ENCODE measurements at regions not wholly inside any gene's neighbourhood (a gene's known extent, or its start where the extent isn't known, plus 50 kb on each side); places are given as distances from the start of the nearest gene placed in this dataset.

DNA sequence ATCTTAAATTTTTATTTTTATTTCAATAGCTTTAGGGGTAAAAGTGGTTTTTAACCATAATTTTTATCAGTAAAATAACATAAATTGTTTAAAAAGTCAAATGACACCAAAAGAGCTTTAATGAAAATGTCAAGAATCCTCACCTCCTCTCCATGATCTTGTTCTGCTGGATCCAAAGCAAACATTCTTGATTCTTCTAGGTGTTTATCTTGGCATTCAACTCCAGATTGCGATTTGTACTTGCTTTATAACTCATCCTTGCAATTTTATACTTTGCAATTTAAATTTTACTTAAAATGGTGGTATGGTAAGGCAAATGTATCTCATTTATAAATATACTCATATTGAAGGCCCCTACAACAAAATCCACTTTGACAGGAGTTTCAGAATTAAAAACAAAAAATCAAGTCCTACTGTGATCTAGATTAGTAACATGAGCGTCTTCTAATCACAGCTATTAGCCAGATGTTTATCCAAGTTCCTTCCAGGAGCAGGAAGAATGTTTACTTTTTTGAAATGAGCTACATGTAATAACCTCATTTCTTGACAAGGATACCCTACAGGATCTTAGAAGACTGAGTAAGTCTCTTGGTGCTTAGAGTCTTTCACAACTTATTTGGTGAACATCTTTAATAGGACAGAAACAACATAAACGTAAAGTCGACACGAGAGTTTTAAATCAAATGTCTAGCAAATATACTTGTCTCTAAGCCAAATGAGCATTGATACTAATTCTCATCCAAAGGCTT lies 72.4 kb upstream of the CARD18 start:
- no peak overlapping the region for H3K4me3 ChIP-seq (replicated peaks; ENCODE audit: low read depth, low read length)
- no peak for DNase-seq (ENCODE audit: extremely low read depth, low read depth)
- TF ChIP-seq, protein P1, sequence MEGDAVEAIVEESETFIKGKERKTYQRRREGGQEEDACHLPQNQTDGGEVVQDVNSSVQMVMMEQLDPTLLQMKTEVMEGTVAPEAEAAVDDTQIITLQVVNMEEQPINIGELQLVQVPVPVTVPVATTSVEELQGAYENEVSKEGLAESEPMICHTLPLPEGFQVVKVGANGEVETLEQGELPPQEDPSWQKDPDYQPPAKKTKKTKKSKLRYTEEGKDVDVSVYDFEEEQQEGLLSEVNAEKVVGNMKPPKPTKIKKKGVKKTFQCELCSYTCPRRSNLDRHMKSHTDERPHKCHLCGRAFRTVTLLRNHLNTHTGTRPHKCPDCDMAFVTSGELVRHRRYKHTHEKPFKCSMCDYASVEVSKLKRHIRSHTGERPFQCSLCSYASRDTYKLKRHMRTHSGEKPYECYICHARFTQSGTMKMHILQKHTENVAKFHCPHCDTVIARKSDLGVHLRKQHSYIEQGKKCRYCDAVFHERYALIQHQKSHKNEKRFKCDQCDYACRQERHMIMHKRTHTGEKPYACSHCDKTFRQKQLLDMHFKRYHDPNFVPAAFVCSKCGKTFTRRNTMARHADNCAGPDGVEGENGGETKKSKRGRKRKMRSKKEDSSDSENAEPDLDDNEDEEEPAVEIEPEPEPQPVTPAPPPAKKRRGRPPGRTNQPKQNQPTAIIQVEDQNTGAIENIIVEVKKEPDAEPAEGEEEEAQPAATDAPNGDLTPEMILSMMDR (IDR thresholded peaks at IDR 0.05; ENCODE audit: low read depth, low read length, missing control alignments) = no peak

- TF ChIP-seq, protein P1 (IDR thresholded peaks at IDR 0.05; ENCODE audit: low read depth, low read length, missing control alignments) = no peak
- no peak for DNase-seq (ENCODE audit: extremely low read depth, low read depth)
- no peak overlapping the region for H3K4me3 ChIP-seq (replicated peaks; ENCODE audit: low read depth, low read length)
Observed at GRCh38 chr11:105208019-105208418, 68.5 kb upstream of the CARD18 start.

GRCh38 chr11:105206633-105207032 lies 67.1 kb upstream of the CARD18 start:
- no peak overlapping the region for H3K4me3 ChIP-seq (replicated peaks; ENCODE audit: low read depth, low read length)
- no peak for DNase-seq (ENCODE audit: extremely low read depth, low read depth)
- TF ChIP-seq, protein P1 (IDR thresholded peaks at IDR 0.05; ENCODE audit: low read depth, low read length, missing control alignments) = no peak

- TF ChIP-seq, protein P1 (IDR thresholded peaks at IDR 0.05; ENCODE audit: low read depth, low read length, missing control alignments) = no peak
- no peak overlapping the region for H3K4me3 ChIP-seq (replicated peaks; ENCODE audit: low read depth, low read length)
- DNase-seq (ENCODE audit: extremely low read depth, low read depth) = no peak
Observed at GRCh38 chr11:105204636-105205035, 65.1 kb upstream of the CARD18 start.

- TF ChIP-seq, protein P1 (IDR thresholded peaks at IDR 0.05; ENCODE audit: low read depth, low read length, missing control alignments) = no peak
- no peak for DNase-seq (ENCODE audit: extremely low read depth, low read depth)
- no peak overlapping the region for H3K4me3 ChIP-seq (replicated peaks; ENCODE audit: low read depth, low read length)
Observed at GRCh38 chr11:105203569-105204240, 64.1 kb upstream of the CARD18 start.

DNA sequence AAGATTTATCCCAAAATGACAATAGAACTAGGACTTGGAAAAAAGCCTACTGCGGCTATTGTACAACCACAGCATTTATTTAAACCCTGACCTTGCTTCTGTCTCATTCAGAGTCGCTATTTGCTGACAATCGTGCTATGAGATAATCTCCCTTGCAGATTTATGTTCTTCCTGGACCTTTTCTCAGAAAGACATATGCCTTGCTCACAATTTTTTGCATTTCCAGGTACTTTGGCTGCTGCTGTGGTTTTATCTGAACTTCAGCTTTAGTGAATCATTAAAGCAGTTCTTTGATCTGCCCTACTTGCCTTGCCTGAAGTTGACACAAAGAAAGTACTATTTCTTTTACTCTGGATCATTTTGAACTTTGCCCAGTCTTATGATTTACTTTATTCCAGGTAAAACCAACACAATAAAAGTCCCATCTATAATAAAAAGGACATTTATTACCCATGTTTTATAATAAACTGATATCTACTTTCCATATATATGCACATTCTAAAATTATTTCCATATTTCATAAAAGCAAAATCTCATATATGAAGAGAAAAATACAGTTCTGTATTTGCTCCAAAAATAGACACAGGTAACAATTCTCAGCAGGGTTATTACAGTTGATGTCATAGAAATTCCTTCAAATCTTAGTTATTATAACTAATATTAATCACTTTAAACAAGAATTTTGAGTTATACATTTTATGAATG lies 63.4 kb upstream of the CARD18 start:
- DNase-seq (ENCODE audit: extremely low read depth, low read depth) = no peak
- H3K4me3 ChIP-seq (replicated peaks; ENCODE audit: low read depth, low read length) = no peak overlapping the region
- TF ChIP-seq, protein P1 (IDR thresholded peaks at IDR 0.05; ENCODE audit: low read depth, low read length, missing control alignments) = no peak

Data from HFF-Myc (cell line).